H9 (cell line): ENCODE measurements at regions not wholly inside any gene's neighbourhood (a gene's known extent, or its start where the extent isn't known, plus 50 kb on each side); places are given as distances from the start of the nearest gene placed in this dataset.

Experiments used
- DNase-seq: peaks from one replicate; pipeline ENCODE4 v3.0.0-alpha.2; 2017
- H2AFZ ChIP-seq: one replicate; pipeline ENCODE4 v1.6.1; 2013; ENCODE audit warnings: mild to moderate bottlenecking, low read length, control low read depth, moderate library complexity
- H2AK5ac ChIP-seq: 2 replicates; pipeline ENCODE4 v1.6.1; 2013; ENCODE audit warnings: low read length, control low read depth, mixed read lengths; ENCODE audit not compliant: insufficient read length
- H2BK120ac ChIP-seq: one replicate; pipeline ENCODE4 v1.6.1; 2013; ENCODE audit warnings: low read depth, mild to moderate bottlenecking, low read length, control low read depth, inconsistent platforms; ENCODE audit not compliant: poor library complexity, severe bottlenecking
- H2BK12ac ChIP-seq: 2 replicates; pipeline ENCODE4 v1.6.1; 2013; ENCODE audit warnings: low read length, control low read depth, mixed read lengths, low read depth; ENCODE audit not compliant: insufficient read length
- H2BK15ac ChIP-seq: 2 replicates; pipeline ENCODE4 v1.6.1; 2013; ENCODE audit warnings: low read depth, low read length, control low read depth
- H2BK20ac ChIP-seq: one replicate; pipeline ENCODE4 v1.6.1; 2013; ENCODE audit warnings: low read depth, mild to moderate bottlenecking, low read length, control low read depth, inconsistent platforms; ENCODE audit not compliant: poor library complexity, severe bottlenecking
- H2BK5ac ChIP-seq: 2 replicates; pipeline ENCODE4 v1.6.1; 2013; ENCODE audit warnings: low read length, control low read depth, mixed read lengths; ENCODE audit not compliant: insufficient read length
- H3K14ac ChIP-seq: 2 replicates; pipeline ENCODE4 v1.6.1; 2013; ENCODE audit warnings: low read length, control low read depth; ENCODE audit not compliant: insufficient read depth
- H3K18ac ChIP-seq: 2 replicates; pipeline ENCODE4 v1.6.1; 2013; ENCODE audit warnings: low read depth, mild to moderate bottlenecking, mixed read lengths, low read length, control low read depth; ENCODE audit not compliant: insufficient read length
- H3K23ac ChIP-seq: 2 replicates; pipeline ENCODE4 v1.6.1; 2013; ENCODE audit warnings: low read length, control low read depth, mixed read lengths, low read depth; ENCODE audit not compliant: insufficient read length
- H3K23me2 ChIP-seq: 2 replicates; pipeline ENCODE4 v1.6.1; 2013; ENCODE audit warnings: low read depth, mild to moderate bottlenecking, mixed read lengths, low read length, control low read depth; ENCODE audit not compliant: insufficient read length, poor library complexity, severe bottlenecking
- H3K27ac ChIP-seq: 2 replicates; pipeline ENCODE4 v1.5.1; 2013; ENCODE audit warnings: low read length, control low read depth, mixed read lengths, low read depth; ENCODE audit not compliant: insufficient read length
- H3K27me3 ChIP-seq: 2 replicates; pipeline ENCODE4 v1.6.1; 2013; ENCODE audit warnings: low read length, control low read depth, inconsistent platforms; ENCODE audit not compliant: insufficient read depth
- H3K4ac ChIP-seq: 2 replicates; pipeline ENCODE4 v1.6.1; 2013; ENCODE audit warnings: low read depth, mild to moderate bottlenecking, control low read depth, inconsistent platforms, low read length, moderate library complexity
- H3K4me1 ChIP-seq: 2 replicates; pipeline ENCODE4 v1.6.1; 2013; ENCODE audit warnings: low read length, control low read depth, inconsistent platforms; ENCODE audit not compliant: insufficient read depth
- H3K4me2 ChIP-seq: 2 replicates; pipeline ENCODE4 v1.6.1; 2013; ENCODE audit warnings: low read length, control low read depth, mixed read lengths; ENCODE audit not compliant: insufficient read length, insufficient read depth
- H3K56ac ChIP-seq: 2 replicates; pipeline ENCODE4 v1.6.1; 2013; ENCODE audit warnings: low read depth, mild to moderate bottlenecking, mixed read lengths, low read length, control low read depth; ENCODE audit not compliant: insufficient read length
- H3K79me1 ChIP-seq: 2 replicates; pipeline ENCODE4 v1.6.1; 2013; ENCODE audit warnings: low read depth, mild to moderate bottlenecking, moderate library complexity, low read length, control low read depth, inconsistent platforms; ENCODE audit not compliant: insufficient read depth, poor library complexity, severe bottlenecking
- H3K79me2 ChIP-seq: 2 replicates; pipeline ENCODE4 v1.6.1; 2013; ENCODE audit warnings: low read length, control low read depth, inconsistent platforms; ENCODE audit not compliant: insufficient read depth
- H3K9ac ChIP-seq: 2 replicates; pipeline ENCODE4 v1.6.1; 2013; ENCODE audit warnings: low read length, control low read depth, mixed read lengths; ENCODE audit not compliant: insufficient read length; ENCODE audit errors: extremely low read depth
- H3K9me3 ChIP-seq: one replicate; pipeline ENCODE4 v1.6.1; 2013; ENCODE audit warnings: low read depth, low read length, inconsistent platforms; ENCODE audit not compliant: control insufficient read depth
- H3T11ph ChIP-seq: one replicate; pipeline ENCODE4 v1.6.1; 2013; ENCODE audit warnings: mild to moderate bottlenecking, low read length, control low read depth, inconsistent platforms
- H4K20me1 ChIP-seq: one replicate; pipeline ENCODE4 v1.6.1; 2013; ENCODE audit not compliant: control insufficient read depth, insufficient read length, insufficient read depth
- H4K5ac ChIP-seq: 2 replicates; pipeline ENCODE4 v1.6.1; 2013; ENCODE audit warnings: low read depth, mild to moderate bottlenecking, mixed read lengths, low read length, control low read depth; ENCODE audit not compliant: insufficient read length
- H4K8ac ChIP-seq: replicated peaks from 2 replicates; pipeline ENCODE4 v1.6.1; 2013; ENCODE audit warnings: low read length, control low read depth, mixed read lengths, low read depth; ENCODE audit not compliant: insufficient read length
- H4K91ac ChIP-seq: 2 replicates; pipeline ENCODE4 v1.6.1; 2013; ENCODE audit warnings: low read depth, mild to moderate bottlenecking, moderate library complexity, mixed read lengths, low read length, control low read depth; ENCODE audit not compliant: insufficient read length
- H3K27ac Mint-ChIP-seq, 3 experiments: 2 replicates in 2 of 3; 3 replicates in 1 of 3; pipeline ENCODE4 v1.8.0; 2020 to 2021; ENCODE audit warnings: mixed read lengths in 3 of 3, mild to moderate bottlenecking in 1 of 3, moderate library complexity in 1 of 3
- H3K27me3 Mint-ChIP-seq: 2 replicates; pipeline ENCODE4 v1.8.0; 2021; ENCODE audit warnings: low read depth, mild to moderate bottlenecking, moderate library complexity, mixed read lengths
- H3K36me3 Mint-ChIP-seq, 3 experiments: 2 replicates in 2 of 3; 3 replicates in 1 of 3; pipeline ENCODE4 v1.8.0; 2020 to 2021; ENCODE audit warnings: low read depth in 3 of 3, mixed read lengths in 3 of 3; ENCODE audit not compliant: insufficient read depth in 1 of 3
- H3K4me1 Mint-ChIP-seq, 2 experiments: 2 replicates each; pipeline ENCODE4 v1.8.0; 2020; ENCODE audit warnings: mixed read lengths in 2 of 2
- H3K4me3 Mint-ChIP-seq, 2 experiments: 2 replicates in 1 of 2; 3 replicates in 1 of 2; pipeline ENCODE4 v1.8.0; 2020 to 2021; ENCODE audit warnings: mild to moderate bottlenecking in 2 of 2, mixed read lengths in 2 of 2, moderate library complexity in 1 of 2
- H3K9me3 Mint-ChIP-seq, 2 experiments: 2 replicates in 1 of 2; 3 replicates in 1 of 2; pipeline ENCODE4 v1.8.0; 2020; ENCODE audit warnings: mild to moderate bottlenecking in 2 of 2, mixed read lengths in 2 of 2, moderate library complexity in 1 of 2
- CTCF ChIP-seq: fragments of 200-600 bp; sonication (generic); conservative IDR thresholded peaks from 3 replicates; pipeline ENCODE4 v1.8.0; 2021; ENCODE audit warnings: antibody characterized with exemption, mild to moderate bottlenecking
- WGBS: extraction: QIAGEN DNeasy Blood & Tissue Kit; methylation state at CpG from one replicate; pipeline ENCODE4 v1.1.7; 2013; ENCODE audit warnings: missing lambda C conversion rate, low lambda C conversion rate, mixed read lengths; ENCODE audit not compliant: insufficient read length; ENCODE audit errors: extremely low coverage; 5-methylcytosine and 5-hydroxymethylcytosine counted together

- Histone ChIP-seq H2BK20ac (no peak overlapping the region), H3K9me3 (no peaks in the 10 kb centered on the region), H3K18ac (no peak overlapping the region), H3T11ph (no peak overlapping the region), H3K23ac (no peak overlapping the region), H2AK5ac (no peak overlapping the region), H2BK15ac (no peak overlapping the region), H2BK5ac (peak overlapping the region; percentile 19), H4K8ac (no peak overlapping the region), H3K79me2 (no peaks in the 10 kb centered on the region; the same call in 1 of the 2 replicates), H4K20me1 (no peaks in the 10 kb centered on the region), H3K56ac (no peak overlapping the region), H2BK120ac (no peak overlapping the region), H3K27ac (no peak overlapping the region), H2BK12ac (no peak overlapping the region), H3K4me2 (no peak overlapping the region), H4K5ac (no peak overlapping the region), H3K23me2 (no peaks in the 10 kb centered on the region), H3K4ac (no peak overlapping the region), H3K27me3 (no peaks in the 10 kb centered on the region), H3K9ac (no peak overlapping the region), H3K14ac (0 out of 2 replicates have a peak overlapping the region, but pooled peaks have one; percentile 30), H3K79me1 (no peaks in the 10 kb centered on the region), H2AFZ (no peak overlapping the region), H3K4me1 (peaks cover 4% of the 10 kb centered on the region; the same call in 1 of the 2 replicates), H4K91ac (no peak overlapping the region)
- no peaks in the 10 kb centered on the region for H3K36me3 Mint-ChIP-seq
- no peaks in the 10 kb centered on the region; a peak in 1 of 5 replicates for H3K9me3 Mint-ChIP-seq
- no CpG with 5 or more reads among the region's 4 CpGs for WGBS
- no peak for DNase-seq
- peaks cover 2% of the 10 kb centered on the region; the same call in 1 of the 2 replicates for H3K27me3 Mint-ChIP-seq
- H3K4me1 Mint-ChIP-seq, result peaks cover 18 to 26% of the 10 kb centered on the region in 2 experiments
- peak overlapping the region in 1 of 3 experiments; percentile 56; a peak in 1 of 7 replicates for H3K27ac Mint-ChIP-seq
- TF ChIP-seq CTCF, result no peak
- H3K4me3 Mint-ChIP-seq, result no peak overlapping the region
These were observed 98.2 kb upstream of the ERG start for GRCh38 chr21:38596264-38597042.
